Fibroblast of skin of left quadriceps (primary cell): ENCODE measurements at regions not wholly inside any gene's neighbourhood (a gene's known extent, or its start where the extent isn't known, plus 50 kb on each side); places are given as distances from the start of the nearest gene placed in this dataset.
"Not testable (repeated sequence)": the region's sequence is repeated elsewhere in the genome, so short reads cannot be mapped to it uniquely, and the experiment has no call there.

Source experiments
- DNase-seq, 2 experiments: peaks; one replicate each; pipeline ENCODE4 v3.0.0-alpha.2; 2013; ENCODE audit warnings: low read depth in 2 of 2

- DNase-seq: no peak
Measured at GRCh38 chr18:73006331-73006730, 138.5 kb upstream of the NETO1 start.

GRCh38 chr18:73004260-73004659 is 136.5 kb upstream of the NETO1 start:
- no peak for DNase-seq

GRCh38 chr18:72999971-73000607 is 132.3 kb upstream of the NETO1 start:
- DNase-seq: no peak

DNA sequence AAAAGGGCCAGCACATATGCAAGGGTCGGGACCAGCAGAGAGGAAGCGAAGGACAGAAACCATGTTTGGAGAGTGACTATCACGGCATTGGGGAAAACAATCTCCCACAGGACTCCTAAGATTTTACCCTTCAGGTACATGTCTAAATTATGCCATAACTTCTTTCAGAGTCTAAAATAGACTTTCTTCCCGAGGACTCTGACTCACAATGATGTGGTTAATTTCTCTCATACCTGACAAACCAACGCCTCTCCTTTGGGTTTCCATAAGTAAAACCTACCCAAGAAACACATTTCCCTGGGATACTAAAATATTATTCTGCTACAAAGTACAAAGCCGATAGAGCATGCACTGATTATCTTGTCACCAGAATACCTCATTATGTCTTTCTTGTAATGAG is 127.8 kb upstream of the NETO1 start:
- DNase-seq: no peak

- DNase-seq: no peak
Measured at GRCh38 chr18:72993250-72993649, 125.5 kb upstream of the NETO1 start.

DNA sequence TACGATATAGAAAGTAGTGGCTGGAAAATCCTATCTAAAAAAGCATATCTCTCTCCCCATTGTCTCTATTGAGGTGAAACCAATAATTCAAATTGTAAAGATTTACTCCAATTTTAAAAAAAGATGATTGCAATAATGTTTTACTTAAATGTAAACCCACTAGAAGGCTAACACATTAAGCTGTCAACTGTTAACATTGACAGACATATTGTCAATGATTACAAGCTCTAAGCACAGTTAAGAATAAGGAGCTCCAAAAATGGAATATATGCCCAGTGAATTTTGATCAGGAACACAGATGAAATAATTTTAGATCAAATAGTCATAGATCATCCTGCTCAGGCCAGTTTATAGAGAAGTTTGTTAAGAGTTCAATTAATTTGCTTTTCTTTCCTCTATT is 123.6 kb upstream of the NETO1 start:
- no peak for DNase-seq

- not testable (repeated sequence) for DNase-seq
Measured at GRCh38 chr18:72987570-72987969, 119.8 kb upstream of the NETO1 start.

DNA sequence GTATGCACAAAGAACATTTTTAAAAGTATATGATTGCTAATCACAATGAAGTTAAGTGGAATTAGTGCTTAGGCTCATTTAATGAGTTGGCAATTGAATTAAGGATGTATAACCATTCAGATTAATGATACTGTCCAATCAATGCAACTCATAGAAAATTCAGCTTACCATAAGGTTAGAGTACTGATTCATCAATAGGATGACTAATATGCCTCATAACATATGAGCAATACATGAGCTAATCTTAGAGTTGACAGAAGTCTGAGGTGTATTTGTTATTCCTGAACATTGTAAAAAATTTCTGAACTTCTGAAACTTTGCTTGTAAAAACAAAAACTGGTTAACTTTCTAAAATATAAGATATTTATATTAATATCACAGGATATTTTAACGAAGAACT is 118.3 kb upstream of the NETO1 start:
- DNase-seq: no peak

- DNase-seq: no peak
Measured at GRCh38 chr18:72985686-72986085, 117.9 kb upstream of the NETO1 start.

- no peak for DNase-seq
Measured at GRCh38 chr18:72984290-72984689, 116.5 kb upstream of the NETO1 start.

DNA sequence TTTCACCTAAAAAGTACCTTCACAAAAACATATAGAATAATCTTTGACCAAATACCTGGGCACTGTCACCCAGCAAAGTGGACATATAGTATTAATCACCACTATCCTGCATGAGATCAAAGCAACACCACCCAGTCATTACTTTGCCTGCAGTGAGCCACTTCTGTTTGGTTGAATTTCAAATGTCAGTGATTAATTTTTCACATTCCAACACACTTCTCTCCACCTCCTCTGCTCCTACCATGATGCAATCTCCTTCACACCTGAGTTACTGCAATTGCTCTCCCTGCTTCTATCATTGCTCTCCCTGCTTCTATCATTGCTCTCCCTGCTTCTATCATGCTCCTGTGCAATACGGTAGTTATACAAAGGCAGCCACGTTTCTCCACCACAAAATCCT is 106.1 kb upstream of the NETO1 start:
- DNase-seq: no peak

- DNase-seq: no peak
Measured at GRCh38 chr18:72965616-72966015, 97.8 kb upstream of the NETO1 start.

GRCh38 chr18:72958195-72958594 is 90.4 kb upstream of the NETO1 start:
- DNase-seq: not testable (repeated sequence)

DNA sequence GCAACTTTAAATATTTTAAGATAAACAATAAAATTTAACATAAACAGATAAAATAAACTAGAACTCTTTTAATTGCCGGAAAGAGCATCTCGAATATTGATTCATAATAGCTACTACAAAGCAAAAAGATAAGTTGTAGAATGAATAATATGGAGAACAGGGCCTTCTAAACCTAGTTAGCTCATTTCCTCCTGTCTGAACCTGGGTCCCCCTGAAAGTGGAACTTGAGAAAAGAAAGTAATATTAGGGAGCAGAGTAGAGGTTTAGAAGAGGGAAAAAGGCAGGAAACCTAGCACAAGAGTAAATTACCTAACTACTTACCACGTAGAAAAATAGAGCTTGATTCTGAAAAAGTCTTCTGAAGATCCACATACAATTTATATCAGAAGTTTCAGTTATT is 80.7 kb upstream of the NETO1 start:
- DNase-seq: no peak

- DNase-seq: no peak
Measured at GRCh38 chr18:72942766-72943165, 75.0 kb upstream of the NETO1 start.

DNA sequence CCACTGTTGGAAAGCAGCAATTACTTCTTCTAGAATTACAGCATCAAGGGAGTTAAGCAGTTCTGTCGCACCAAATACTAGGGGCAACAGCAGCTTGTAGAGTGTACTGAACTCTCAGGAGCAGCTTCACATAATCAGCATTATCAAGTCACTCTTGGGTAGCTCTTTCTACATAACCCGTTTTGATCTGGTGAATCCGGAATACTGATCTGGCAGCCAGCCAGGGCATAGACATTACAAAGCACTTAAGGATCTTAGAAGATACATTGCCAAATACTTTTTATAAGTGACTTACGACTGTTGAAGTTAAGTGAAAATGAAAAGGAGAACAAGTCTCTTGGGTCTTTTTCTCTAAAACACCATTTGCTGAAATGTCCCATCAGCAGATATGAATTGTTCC is 73.2 kb upstream of the NETO1 start:
- DNase-seq: no peak

- DNase-seq: no peak
Measured at GRCh38 chr18:72940509-72940908, 72.7 kb upstream of the NETO1 start.

GRCh38 chr18:72935744-72936143 is 68.0 kb upstream of the NETO1 start:
- no peak for DNase-seq

DNA sequence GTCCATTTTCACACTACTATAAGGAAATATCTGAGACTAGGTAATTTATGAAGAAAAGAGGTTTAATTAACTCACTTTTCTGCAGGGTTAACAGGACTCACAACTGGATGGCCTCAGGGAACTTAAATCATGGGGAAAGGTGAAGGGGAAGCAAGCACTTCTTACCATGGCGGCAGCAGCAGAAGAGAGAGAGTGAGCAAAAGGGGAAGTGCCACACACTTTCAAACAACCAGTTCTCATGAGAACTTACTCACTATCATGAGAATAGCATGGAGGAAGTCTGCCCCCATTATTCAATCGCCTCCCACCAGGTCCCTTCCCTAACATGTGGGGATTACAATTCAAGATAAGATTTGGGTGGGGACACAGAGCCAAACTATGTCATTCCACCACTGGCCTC is 55.1 kb upstream of the NETO1 start:
- no peak for DNase-seq
